Natural killer cell (primary cell): ENCODE measurements at regions not wholly inside any gene's neighbourhood (a gene's known extent, or its start where the extent isn't known, plus 50 kb on each side); places are given as distances from the start of the nearest gene placed in this dataset.

Source experiments
- ATAC-seq, 3 donors: fragments of 150-1000 bp in 2 of 3; fragments of 200-7000 bp in 1 of 3; cut with Tn5 transposase; 1 replicate in 1 of 3; 2 replicates in 2 of 3; pipeline ENCODE4 v1.10.0; 2021; ENCODE audit warnings: mild to moderate bottlenecking in 2 of 3, moderate library complexity in 2 of 3
- DNase-seq, 2 donors: peaks; one replicate each; pipeline versions ENCODE4 v3.0.0 to v3.0.0-alpha.2; 2013 to 2021; ENCODE audit warnings: mixed read lengths in 1 of 2
- H3K27ac ChIP-seq: one replicate; pipeline ENCODE4 v1.5.1; 2013; ENCODE audit warnings: mild to moderate bottlenecking, low read length
- H3K27me3 ChIP-seq: one replicate; pipeline ENCODE4 v1.6.1; 2013; ENCODE audit warnings: low read length; ENCODE audit not compliant: control insufficient read depth, insufficient read depth
- H3K36me3 ChIP-seq: one replicate; pipeline ENCODE4 v1.6.1; 2013; ENCODE audit warnings: low read length; ENCODE audit not compliant: control insufficient read depth, insufficient read depth
- H3K4me1 ChIP-seq: one replicate; pipeline ENCODE4 v1.6.1; 2013; ENCODE audit warnings: low read length; ENCODE audit not compliant: control insufficient read depth, insufficient read depth
- H3K4me3 ChIP-seq: one replicate; pipeline ENCODE4 v1.5.1; 2013; ENCODE audit warnings: low read length
- H3K9me3 ChIP-seq: one replicate; pipeline ENCODE4 v1.6.1; 2013; ENCODE audit warnings: low read length; ENCODE audit not compliant: control insufficient read depth, insufficient read depth
- H3K27ac Mint-ChIP-seq, 2 donors: one replicate each; pipeline ENCODE4 v1.8.0; 2022; ENCODE audit warnings: mild to moderate bottlenecking in 2 of 2, mixed read lengths in 2 of 2, moderate library complexity in 1 of 2
- H3K27me3 Mint-ChIP-seq, 2 donors: one replicate each; pipeline ENCODE4 v1.8.0; 2022; ENCODE audit warnings: low read depth in 2 of 2, mixed read lengths in 2 of 2
- H3K36me3 Mint-ChIP-seq: one replicate; pipeline ENCODE4 v1.8.0; 2022; ENCODE audit warnings: mixed read lengths
- H3K4me1 Mint-ChIP-seq, 2 donors: one replicate each; pipeline ENCODE4 v1.8.0; 2022; ENCODE audit warnings: mixed read lengths in 2 of 2
- H3K4me3 Mint-ChIP-seq: one replicate; pipeline ENCODE4 v1.8.0; 2022; ENCODE audit warnings: mild to moderate bottlenecking, moderate library complexity, mixed read lengths
- H3K9me3 Mint-ChIP-seq, 2 donors: one replicate each; pipeline ENCODE4 v1.8.0; 2022; ENCODE audit warnings: mixed read lengths in 2 of 2
- WGBS: methylation state at CpG from one replicate; pipeline ENCODE4 v1.1.7; 2013; ENCODE audit warnings: missing lambda C conversion rate; ENCODE audit not compliant: insufficient coverage; 5-methylcytosine and 5-hydroxymethylcytosine counted together
- intact Hi-C: fragments of 100-400 bp; cut with micrococcal nuclease; formaldehyde crosslinking; loops from one replicate; pipeline ENCODE4 v1.14.2; 2022
- TF ChIP-seq, protein P1 (sequence below): fragments of 200-600 bp; IDR thresholded peaks from one replicate; pipeline ENCODE4 v1.8.0; 2022; ENCODE audit warnings: antibody characterized with exemption

GRCh38 chr10:83983578-83984255 is 155.6 kb upstream of the GHITM start:
- Mint-ChIP-seq H3K36me3 (no peaks in the 10 kb centered on the region), H3K27me3 (peaks cover 4 to 30% of the 10 kb centered on the region in 2 donors), H3K27ac (no peak overlapping the region), H3K4me1 (peaks cover 5 to 7% of the 10 kb centered on the region in 2 donors), H3K4me3 (no peak overlapping the region), H3K9me3 (no peaks in the 10 kb centered on the region)
- 73% methylated on average over 3 of the region's 4 CpGs for WGBS
- ATAC-seq, result no peak
- intact Hi-C loops, result no loop called here
- no peaks in the 10 kb centered on the region for H3K9me3 ChIP-seq
- H3K4me3 ChIP-seq, result no peak overlapping the region
- TF ChIP-seq, protein P1, sequence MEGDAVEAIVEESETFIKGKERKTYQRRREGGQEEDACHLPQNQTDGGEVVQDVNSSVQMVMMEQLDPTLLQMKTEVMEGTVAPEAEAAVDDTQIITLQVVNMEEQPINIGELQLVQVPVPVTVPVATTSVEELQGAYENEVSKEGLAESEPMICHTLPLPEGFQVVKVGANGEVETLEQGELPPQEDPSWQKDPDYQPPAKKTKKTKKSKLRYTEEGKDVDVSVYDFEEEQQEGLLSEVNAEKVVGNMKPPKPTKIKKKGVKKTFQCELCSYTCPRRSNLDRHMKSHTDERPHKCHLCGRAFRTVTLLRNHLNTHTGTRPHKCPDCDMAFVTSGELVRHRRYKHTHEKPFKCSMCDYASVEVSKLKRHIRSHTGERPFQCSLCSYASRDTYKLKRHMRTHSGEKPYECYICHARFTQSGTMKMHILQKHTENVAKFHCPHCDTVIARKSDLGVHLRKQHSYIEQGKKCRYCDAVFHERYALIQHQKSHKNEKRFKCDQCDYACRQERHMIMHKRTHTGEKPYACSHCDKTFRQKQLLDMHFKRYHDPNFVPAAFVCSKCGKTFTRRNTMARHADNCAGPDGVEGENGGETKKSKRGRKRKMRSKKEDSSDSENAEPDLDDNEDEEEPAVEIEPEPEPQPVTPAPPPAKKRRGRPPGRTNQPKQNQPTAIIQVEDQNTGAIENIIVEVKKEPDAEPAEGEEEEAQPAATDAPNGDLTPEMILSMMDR, result no peak
- no peaks in the 10 kb centered on the region for H3K36me3 ChIP-seq
- H3K27me3 ChIP-seq, result no peaks in the 10 kb centered on the region
- H3K4me1 ChIP-seq, result peaks cover 6% of the 10 kb centered on the region
- no peak overlapping the region for H3K27ac ChIP-seq
- no peak for DNase-seq

GRCh38 chr10:83984256-83984640 is 155.1 kb upstream of the GHITM start:
- ATAC-seq, result no peak
- no peaks in the 10 kb centered on the region for H3K27me3 ChIP-seq
- Mint-ChIP-seq H3K36me3 (no peaks in the 10 kb centered on the region), H3K9me3 (no peaks in the 10 kb centered on the region), H3K4me3 (no peak overlapping the region), H3K4me1 (peaks cover 5 to 9% of the 10 kb centered on the region in 2 donors), H3K27me3 (peaks cover 4 to 30% of the 10 kb centered on the region in 2 donors), H3K27ac (no peak overlapping the region)
- no peak for DNase-seq
- H3K4me1 ChIP-seq, result peaks cover 6% of the 10 kb centered on the region
- TF ChIP-seq, protein P1, result no peak
- no peaks in the 10 kb centered on the region for H3K36me3 ChIP-seq
- H3K4me3 ChIP-seq, result no peak overlapping the region
- no peaks in the 10 kb centered on the region for H3K9me3 ChIP-seq
- H3K27ac ChIP-seq, result no peak overlapping the region
- intact Hi-C loops, result no loop called here

DNA sequence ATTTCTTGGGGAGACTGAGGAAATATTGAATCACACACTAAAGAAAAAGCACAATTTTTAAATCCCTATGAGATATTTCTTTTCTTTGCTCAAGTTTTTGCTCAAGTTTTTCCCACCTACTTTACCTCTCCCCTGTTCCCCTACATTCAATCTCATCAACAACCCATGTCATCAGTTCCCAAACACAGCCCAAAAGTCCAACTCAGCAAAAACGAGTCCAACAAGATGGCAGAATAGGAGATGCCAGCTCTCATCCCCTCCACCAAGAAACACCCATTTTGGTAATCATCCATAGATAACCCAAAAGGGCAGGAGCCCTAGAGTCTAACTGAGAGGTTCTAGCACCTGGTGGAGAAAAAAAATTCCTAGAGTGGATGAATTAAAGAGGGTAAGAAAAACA is 152.5 kb upstream of the GHITM start:
- Mint-ChIP-seq H3K27ac (no peak overlapping the region), H3K4me1 (peaks cover 5 to 12% of the 10 kb centered on the region in 2 donors), H3K36me3 (no peaks in the 10 kb centered on the region), H3K9me3 (no peaks in the 10 kb centered on the region), H3K27me3 (peaks cover 6 to 18% of the 10 kb centered on the region in 2 donors), H3K4me3 (no peak overlapping the region)
- intact Hi-C loops, result no loop called here
- H3K9me3 ChIP-seq, result no peaks in the 10 kb centered on the region
- no peaks in the 10 kb centered on the region for H3K27me3 ChIP-seq
- no peak overlapping the region for H3K4me3 ChIP-seq
- WGBS, result 64% methylated on average over 1 of the region's 1 CpG
- H3K4me1 ChIP-seq, result peaks cover 13% of the 10 kb centered on the region
- H3K36me3 ChIP-seq, result no peaks in the 10 kb centered on the region
- no peak overlapping the region for H3K27ac ChIP-seq
- no peak for DNase-seq
- no peak for ATAC-seq
- TF ChIP-seq, protein P1, result no peak

DNA sequence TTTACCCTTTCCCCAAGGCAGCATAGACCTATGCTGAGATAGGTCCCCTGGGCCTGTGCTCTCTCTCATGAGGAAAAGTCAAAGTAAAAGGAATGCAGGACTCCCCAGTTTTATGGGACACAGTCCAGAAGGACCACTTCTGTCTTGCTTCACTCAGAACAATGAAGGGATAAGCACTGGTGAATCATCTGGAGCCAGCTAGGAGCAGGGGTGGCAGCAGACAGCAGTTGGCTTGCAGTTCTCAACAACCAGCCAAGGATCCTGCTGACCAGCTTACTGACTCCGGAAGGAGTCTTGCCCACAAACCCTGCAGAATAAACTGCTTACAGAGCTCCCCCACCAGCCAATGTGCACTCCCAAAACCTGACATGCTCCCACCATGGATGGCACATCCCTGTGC is 152.1 kb upstream of the GHITM start:
- intact Hi-C loops, result no loop called here
- 95% methylated on average over 1 of the region's 1 CpG for WGBS

More for the DNA sequence above, 152.1 kb upstream of the GHITM start:
- TF ChIP-seq, protein P1, result no peak
- DNase-seq (no peak), ATAC-seq (no peak)
- H3K27me3 Mint-ChIP-seq, result peaks cover 6 to 14% of the 10 kb centered on the region in 2 donors
- Histone ChIP-seq H3K4me1 (peaks cover 13% of the 10 kb centered on the region), H3K27ac (no peak overlapping the region), H3K9me3 (no peaks in the 10 kb centered on the region), H3K27me3 (no peaks in the 10 kb centered on the region), H3K4me3 (no peak overlapping the region), H3K36me3 (no peaks in the 10 kb centered on the region)
- peaks cover 5 to 12% of the 10 kb centered on the region in 2 donors for H3K4me1 Mint-ChIP-seq
- no peak overlapping the region for H3K27ac Mint-ChIP-seq
- no peaks in the 10 kb centered on the region for H3K36me3 Mint-ChIP-seq
- H3K9me3 Mint-ChIP-seq, result no peaks in the 10 kb centered on the region
- H3K4me3 Mint-ChIP-seq, result no peak overlapping the region
